Panc1 (cell line): ENCODE measurements at regions not wholly inside any gene's neighbourhood (a gene's known extent, or its start where the extent isn't known, plus 50 kb on each side); places are given as distances from the start of the nearest gene placed in this dataset.

Source experiments
- TCF7L2 ChIP-seq: IDR thresholded peaks from 2 replicates; pipeline ENCODE4 v1.6.1; 2011; ENCODE audit warnings: mild to moderate bottlenecking, low read depth, low read length, inconsistent platforms
- TF ChIP-seq, protein P1 (sequence below): fragments of 450-650 bp; IDR thresholded peaks from 2 replicates; pipeline ENCODE4 v1.5.1; 2017; ENCODE audit warnings: mild to moderate bottlenecking

DNA sequence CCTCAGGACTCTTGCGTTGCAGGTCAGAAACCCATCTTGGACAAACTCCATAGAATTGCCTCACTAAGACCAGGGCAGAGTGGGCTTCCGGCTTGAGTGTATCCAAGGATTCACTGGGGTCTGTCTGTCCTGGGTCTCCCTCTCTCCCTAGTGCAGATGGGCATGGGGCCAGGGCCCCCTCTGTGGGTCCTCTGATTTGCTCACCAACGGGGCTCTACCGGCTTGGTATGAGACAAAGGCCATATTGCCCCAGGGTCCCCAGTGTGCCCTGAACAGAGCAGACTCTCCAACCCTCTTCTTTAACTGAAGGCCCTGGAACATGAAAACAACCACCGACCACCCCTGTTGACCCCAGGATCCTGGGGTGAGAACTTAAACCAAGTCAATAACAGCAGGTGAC, 68.2 kb upstream of the CHST15 start:
- TF ChIP-seq, protein P1, sequence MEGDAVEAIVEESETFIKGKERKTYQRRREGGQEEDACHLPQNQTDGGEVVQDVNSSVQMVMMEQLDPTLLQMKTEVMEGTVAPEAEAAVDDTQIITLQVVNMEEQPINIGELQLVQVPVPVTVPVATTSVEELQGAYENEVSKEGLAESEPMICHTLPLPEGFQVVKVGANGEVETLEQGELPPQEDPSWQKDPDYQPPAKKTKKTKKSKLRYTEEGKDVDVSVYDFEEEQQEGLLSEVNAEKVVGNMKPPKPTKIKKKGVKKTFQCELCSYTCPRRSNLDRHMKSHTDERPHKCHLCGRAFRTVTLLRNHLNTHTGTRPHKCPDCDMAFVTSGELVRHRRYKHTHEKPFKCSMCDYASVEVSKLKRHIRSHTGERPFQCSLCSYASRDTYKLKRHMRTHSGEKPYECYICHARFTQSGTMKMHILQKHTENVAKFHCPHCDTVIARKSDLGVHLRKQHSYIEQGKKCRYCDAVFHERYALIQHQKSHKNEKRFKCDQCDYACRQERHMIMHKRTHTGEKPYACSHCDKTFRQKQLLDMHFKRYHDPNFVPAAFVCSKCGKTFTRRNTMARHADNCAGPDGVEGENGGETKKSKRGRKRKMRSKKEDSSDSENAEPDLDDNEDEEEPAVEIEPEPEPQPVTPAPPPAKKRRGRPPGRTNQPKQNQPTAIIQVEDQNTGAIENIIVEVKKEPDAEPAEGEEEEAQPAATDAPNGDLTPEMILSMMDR = no peak
- TF ChIP-seq TCF7L2 = no peak
